ENCODE measurements at regions not wholly inside any gene's neighbourhood (a gene's known extent, or its start where the extent isn't known, plus 50 kb on each side); places are given as distances from the start of the nearest gene placed in this dataset.

DNA sequence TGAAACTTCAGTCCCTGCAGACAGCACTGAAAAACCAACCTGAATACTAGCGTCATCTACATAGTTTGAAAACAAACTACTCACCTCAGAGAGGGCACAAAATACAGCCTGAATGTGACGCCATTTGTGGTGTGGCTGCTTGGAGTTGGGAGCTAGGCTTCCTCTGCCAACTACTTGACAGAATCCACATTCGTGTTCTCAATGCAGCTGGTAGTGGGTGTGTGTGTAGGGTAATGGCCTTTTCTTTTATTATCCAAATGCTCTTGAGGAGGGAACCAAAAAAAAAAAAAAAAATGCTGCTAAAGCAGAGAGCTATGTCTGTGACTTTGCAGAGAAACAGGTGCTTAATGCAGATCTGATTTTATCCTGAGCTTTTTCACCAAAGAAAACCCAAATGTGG lies 207.8 kb downstream of the OTOR start:
- TF ChIP-seq FOXP2 (optimal IDR thresholded peaks at IDR 0.05; ENCODE audit: borderline replicate concordance, extremely low read depth, extremely low read length, insufficient read depth): no peak
- TF ChIP-seq TAF1 (IDR thresholded peaks at IDR 0.05; ENCODE audit: borderline replicate concordance, insufficient read depth, low read length): no peak
- TF ChIP-seq SIN3A (IDR thresholded peaks at IDR 0.05; ENCODE audit: borderline replicate concordance, insufficient read depth, low read length): no peak
- no peak for TF ChIP-seq POLR2AphosphoS5 (IDR thresholded peaks at IDR 0.05; ENCODE audit: low read depth, low read length)
- TF ChIP-seq, protein P1, sequence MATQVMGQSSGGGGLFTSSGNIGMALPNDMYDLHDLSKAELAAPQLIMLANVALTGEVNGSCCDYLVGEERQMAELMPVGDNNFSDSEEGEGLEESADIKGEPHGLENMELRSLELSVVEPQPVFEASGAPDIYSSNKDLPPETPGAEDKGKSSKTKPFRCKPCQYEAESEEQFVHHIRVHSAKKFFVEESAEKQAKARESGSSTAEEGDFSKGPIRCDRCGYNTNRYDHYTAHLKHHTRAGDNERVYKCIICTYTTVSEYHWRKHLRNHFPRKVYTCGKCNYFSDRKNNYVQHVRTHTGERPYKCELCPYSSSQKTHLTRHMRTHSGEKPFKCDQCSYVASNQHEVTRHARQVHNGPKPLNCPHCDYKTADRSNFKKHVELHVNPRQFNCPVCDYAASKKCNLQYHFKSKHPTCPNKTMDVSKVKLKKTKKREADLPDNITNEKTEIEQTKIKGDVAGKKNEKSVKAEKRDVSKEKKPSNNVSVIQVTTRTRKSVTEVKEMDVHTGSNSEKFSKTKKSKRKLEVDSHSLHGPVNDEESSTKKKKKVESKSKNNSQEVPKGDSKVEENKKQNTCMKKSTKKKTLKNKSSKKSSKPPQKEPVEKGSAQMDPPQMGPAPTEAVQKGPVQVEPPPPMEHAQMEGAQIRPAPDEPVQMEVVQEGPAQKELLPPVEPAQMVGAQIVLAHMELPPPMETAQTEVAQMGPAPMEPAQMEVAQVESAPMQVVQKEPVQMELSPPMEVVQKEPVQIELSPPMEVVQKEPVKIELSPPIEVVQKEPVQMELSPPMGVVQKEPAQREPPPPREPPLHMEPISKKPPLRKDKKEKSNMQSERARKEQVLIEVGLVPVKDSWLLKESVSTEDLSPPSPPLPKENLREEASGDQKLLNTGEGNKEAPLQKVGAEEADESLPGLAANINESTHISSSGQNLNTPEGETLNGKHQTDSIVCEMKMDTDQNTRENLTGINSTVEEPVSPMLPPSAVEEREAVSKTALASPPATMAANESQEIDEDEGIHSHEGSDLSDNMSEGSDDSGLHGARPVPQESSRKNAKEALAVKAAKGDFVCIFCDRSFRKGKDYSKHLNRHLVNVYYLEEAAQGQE (IDR thresholded peaks at IDR 0.05; ENCODE audit: insufficient read depth in 1 of 2, low read depth in 2 of 2, low read length in 2 of 2): no peak

DNA sequence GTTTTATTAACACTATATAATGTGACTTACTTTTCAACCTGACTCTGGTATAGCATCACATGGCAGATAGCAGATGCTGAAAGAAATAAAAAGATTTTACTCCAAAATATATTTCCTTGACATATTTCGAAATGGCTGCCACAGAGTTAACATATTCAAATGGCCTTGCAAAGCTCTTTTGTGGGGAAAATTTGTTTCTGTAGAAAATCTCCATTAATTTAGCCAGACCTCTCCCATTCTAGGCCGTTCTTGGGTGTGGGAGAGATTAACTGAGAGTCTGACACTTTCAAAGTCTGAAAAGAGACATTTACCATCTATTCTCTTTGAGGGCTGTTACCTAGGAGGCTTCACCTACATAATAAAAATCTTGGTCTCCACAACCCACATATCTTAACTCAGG lies 217.2 kb downstream of the OTOR start:
- TF ChIP-seq POLR2AphosphoS5 (IDR thresholded peaks at IDR 0.05; ENCODE audit: low read depth, low read length) (no peak), TAF1 (IDR thresholded peaks at IDR 0.05; ENCODE audit: borderline replicate concordance, insufficient read depth, low read length) (no peak), SIN3A (IDR thresholded peaks at IDR 0.05; ENCODE audit: borderline replicate concordance, insufficient read depth, low read length) (no peak), FOXP2 (optimal IDR thresholded peaks at IDR 0.05; ENCODE audit: borderline replicate concordance, extremely low read depth, extremely low read length, insufficient read depth) (no peak)
- TF ChIP-seq, protein P1 (IDR thresholded peaks at IDR 0.05; ENCODE audit: insufficient read depth in 1 of 2, low read depth in 2 of 2, low read length in 2 of 2): no peak

DNA sequence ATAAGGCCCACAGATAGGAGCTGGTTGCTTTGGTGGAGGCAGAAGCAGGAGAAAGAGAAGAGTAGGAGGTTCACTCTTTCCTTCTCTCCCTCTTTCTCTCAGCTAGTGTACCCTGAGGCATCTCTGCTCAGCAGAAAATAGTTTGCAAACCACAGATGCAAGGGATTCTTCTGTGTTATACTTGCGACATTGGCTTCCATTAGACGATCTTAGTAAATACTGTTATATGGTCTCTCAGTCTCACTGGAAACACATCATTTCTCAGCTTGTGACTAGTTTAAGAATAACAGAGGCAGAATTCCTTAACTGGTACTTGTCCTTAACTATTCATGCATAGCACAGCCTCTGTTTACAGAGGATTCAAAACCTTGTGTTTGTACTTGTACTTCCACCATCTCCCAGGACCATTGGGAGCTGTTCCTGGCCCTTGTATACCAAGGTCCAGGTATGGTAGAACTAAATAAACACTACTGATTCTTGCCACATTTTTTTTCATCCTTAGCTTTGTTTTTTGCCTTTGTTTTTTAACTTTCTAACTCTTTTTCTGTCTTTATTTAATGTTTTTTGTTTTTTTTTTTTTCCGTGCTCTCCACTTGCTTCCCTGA lies 218.2 kb downstream of the OTOR start:
- no peak for TF ChIP-seq FOXP2 (optimal IDR thresholded peaks at IDR 0.05; ENCODE audit: borderline replicate concordance, extremely low read depth, extremely low read length, insufficient read depth)
- TF ChIP-seq, protein P1 (IDR thresholded peaks at IDR 0.05; ENCODE audit: insufficient read depth in 1 of 2, low read depth in 2 of 2, low read length in 2 of 2): no peak
- TF ChIP-seq TAF1 (IDR thresholded peaks at IDR 0.05; ENCODE audit: borderline replicate concordance, insufficient read depth, low read length): no peak
- TF ChIP-seq POLR2AphosphoS5 (IDR thresholded peaks at IDR 0.05; ENCODE audit: low read depth, low read length): no peak
- no peak for TF ChIP-seq SIN3A (IDR thresholded peaks at IDR 0.05; ENCODE audit: borderline replicate concordance, insufficient read depth, low read length)

DNA sequence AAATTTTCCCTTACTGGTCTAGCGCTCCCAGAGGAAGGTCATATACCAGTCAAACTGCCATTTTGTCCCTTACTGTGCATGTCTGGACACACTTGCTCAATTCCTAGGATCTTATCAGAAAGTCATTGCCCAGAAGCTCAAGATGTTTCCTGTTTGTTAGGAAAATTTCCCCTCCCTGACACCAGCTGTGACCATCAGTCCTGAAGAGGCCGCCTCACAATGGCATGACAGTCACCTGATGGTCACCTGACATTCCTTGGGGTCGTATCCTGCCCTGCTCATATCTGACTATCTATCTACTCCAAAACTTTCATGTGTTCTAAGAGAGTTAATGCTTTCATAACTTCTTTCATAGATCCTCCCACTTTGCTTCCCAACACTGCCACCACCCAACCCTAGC lies 219.9 kb downstream of the OTOR start:
- TF ChIP-seq, protein P1 (IDR thresholded peaks at IDR 0.05; ENCODE audit: insufficient read depth in 1 of 2, low read depth in 2 of 2, low read length in 2 of 2): no peak
- TF ChIP-seq POLR2AphosphoS5 (IDR thresholded peaks at IDR 0.05; ENCODE audit: low read depth, low read length): no peak
- no peak for TF ChIP-seq FOXP2 (optimal IDR thresholded peaks at IDR 0.05; ENCODE audit: borderline replicate concordance, extremely low read depth, extremely low read length, insufficient read depth)
- TF ChIP-seq SIN3A (IDR thresholded peaks at IDR 0.05; ENCODE audit: borderline replicate concordance, insufficient read depth, low read length): no peak
- TF ChIP-seq TAF1 (IDR thresholded peaks at IDR 0.05; ENCODE audit: borderline replicate concordance, insufficient read depth, low read length): no peak

Data from PFSK-1 (cell line).